Left ventricle myocardium inferior (tissue), 1 donor: ENCODE measurements at regions not wholly inside any gene's neighbourhood (a gene's known extent, or its start where the extent isn't known, plus 50 kb on each side); places are given as distances from the start of the nearest gene placed in this dataset.
A peak's percentile ranks its signal among the peaks of the same experiment; 100 is the strongest.

Experiments
- DNase-seq: peaks from one replicate; pipeline ENCODE4 v3.0.0-alpha.2; 2020
- H3K27ac ChIP-seq: fragments of 200-600 bp; replicated peaks from 2 replicates; pipeline ENCODE4 v1.8.0; 2021
- H3K27me3 ChIP-seq: fragments of 200-600 bp; 2 replicates; pipeline ENCODE4 v1.8.0; 2021; ENCODE audit warnings: low read depth
- H3K36me3 ChIP-seq: fragments of 200-600 bp; 2 replicates; pipeline ENCODE4 v1.8.0; 2021
- H3K4me1 ChIP-seq: fragments of 200-600 bp; 2 replicates; pipeline ENCODE4 v1.8.0; 2021
- H3K4me3 ChIP-seq: fragments of 200-600 bp; 2 replicates; pipeline ENCODE4 v1.8.0; 2021; ENCODE audit warnings: mild to moderate bottlenecking, moderate library complexity
- H3K9me3 ChIP-seq: fragments of 200-600 bp; replicated peaks from 2 replicates; pipeline ENCODE4 v1.8.0; 2021
- CTCF ChIP-seq: fragments of 200-600 bp; IDR thresholded peaks from 2 replicates; pipeline ENCODE4 v1.8.0; 2021; ENCODE audit warnings: antibody characterized with exemption, mild to moderate bottlenecking, borderline replicate concordance
- intact Hi-C: fragments of 100-400 bp; cut with micrococcal nuclease; formaldehyde crosslinking; loops from one replicate; pipeline ENCODE4 v1.11.0; 2022
- donor health status: DM: no; HTN: yes; CAD: no; lungs with severe emphysema.

GRCh38 chr5:173801006-173801405, 87.1 kb upstream of the CPEB4 start:
- Histone ChIP-seq H3K36me3 (no peaks in the 10 kb centered on the region), H3K4me3 (no peak overlapping the region), H3K9me3 (peaks cover 6% of the 10 kb centered on the region), H3K27me3 (no peaks in the 10 kb centered on the region), H3K27ac (no peak overlapping the region), H3K4me1 (peaks cover under 1% of the 10 kb centered on the region)
- no peak for DNase-seq
- intact Hi-C loops: no loop called here
- TF ChIP-seq CTCF: no peak

- no peaks in the 10 kb centered on the region for H3K36me3 ChIP-seq
- intact Hi-C loops: no loop called here
- no peak for TF ChIP-seq CTCF
- H3K9me3 ChIP-seq: peaks cover 6% of the 10 kb centered on the region
- no peak overlapping the region for H3K4me3 ChIP-seq
- no peaks in the 10 kb centered on the region for H3K4me1 ChIP-seq
- H3K27ac ChIP-seq: no peak overlapping the region
- no peaks in the 10 kb centered on the region for H3K27me3 ChIP-seq
- peak; percentile 36 for DNase-seq
Observed at GRCh38 chr5:173802670-173803165, 85.4 kb upstream of the CPEB4 start.

- no peak overlapping the region for H3K4me3 ChIP-seq
- H3K9me3 ChIP-seq: peaks cover 6% of the 10 kb centered on the region
- no peak overlapping the region for H3K27ac ChIP-seq
- intact Hi-C loops: no loop called here
- no peak for DNase-seq
- H3K4me1 ChIP-seq: no peaks in the 10 kb centered on the region
- H3K36me3 ChIP-seq: no peaks in the 10 kb centered on the region
- no peaks in the 10 kb centered on the region for H3K27me3 ChIP-seq
- no peak for TF ChIP-seq CTCF
Observed at GRCh38 chr5:173804579-173804978, 83.6 kb upstream of the CPEB4 start.

- H3K4me3 ChIP-seq: no peak overlapping the region
- H3K27ac ChIP-seq: no peak overlapping the region
- peaks cover 6% of the 10 kb centered on the region for H3K9me3 ChIP-seq
- DNase-seq: no peak
- no peak for TF ChIP-seq CTCF
- no peaks in the 10 kb centered on the region for H3K27me3 ChIP-seq
- intact Hi-C loops: no loop called here
- H3K4me1 ChIP-seq: no peaks in the 10 kb centered on the region
- H3K36me3 ChIP-seq: no peaks in the 10 kb centered on the region
Observed at GRCh38 chr5:173806270-173807035, 81.7 kb upstream of the CPEB4 start.

GRCh38 chr5:173807181-173807655, 80.9 kb upstream of the CPEB4 start:
- no peak overlapping the region for H3K4me3 ChIP-seq
- H3K4me1 ChIP-seq: no peaks in the 10 kb centered on the region
- no peak for DNase-seq
- H3K36me3 ChIP-seq: no peaks in the 10 kb centered on the region
- peaks cover 6% of the 10 kb centered on the region for H3K9me3 ChIP-seq
- intact Hi-C loops: no loop called here
- H3K27ac ChIP-seq: no peak overlapping the region
- no peak for TF ChIP-seq CTCF
- H3K27me3 ChIP-seq: no peaks in the 10 kb centered on the region
